ENCODE measurements at regions not wholly inside any gene's neighbourhood (a gene's known extent, or its start where the extent isn't known, plus 50 kb on each side); places are given as distances from the start of the nearest gene placed in this dataset.

GRCh38 chr4:159540501-159540900 is 437.6 kb downstream of the RAPGEF2 start:
- Histone ChIP-seq H3K4me3 (no peak overlapping the region), H3K9me3 (no peaks in the 10 kb centered on the region), H3K27ac (no peak overlapping the region), H3K4me1 (no peaks in the 10 kb centered on the region), H3K4me2 (no peak overlapping the region)
- FAIRE-seq = no peak
- TF ChIP-seq RARB (CRISPR knock-in tag; IDR thresholded peaks at IDR 0.05) = no peak
- TF ChIP-seq PBX3 (IDR thresholded peaks at IDR 0.05) = no peak
- no peak for TF ChIP-seq ATOH8 (CRISPR knock-in tag; IDR thresholded peaks at IDR 0.05; ENCODE audit: low read depth)
- no peak for TF ChIP-seq KDM1A (IDR thresholded peaks at IDR 0.05; ENCODE audit: low read depth)
- TF ChIP-seq NR3C1 (IDR thresholded peaks at IDR 0.05) = no peak
- no peak for TF ChIP-seq GATA3 (IDR thresholded peaks at IDR 0.05; ENCODE audit: borderline replicate concordance)
- TF ChIP-seq HOXB5 (CRISPR knock-in tag; IDR thresholded peaks at IDR 0.05) = no peak
- TF ChIP-seq MAX (IDR thresholded peaks at IDR 0.05) = no peak
- TF ChIP-seq MAFK (IDR thresholded peaks at IDR 0.05; ENCODE audit: partially characterized antibody) = no peak
- no peak for TF ChIP-seq HOXA7 (CRISPR knock-in tag; IDR thresholded peaks at IDR 0.05)
- no peak for TF ChIP-seq RAD21 (conservative IDR thresholded peaks at IDR 0.05 in 1 of 2, IDR thresholded peaks at IDR 0.05 in 1 of 2)
- no peak for TF ChIP-seq REST (IDR thresholded peaks at IDR 0.05)
- TF ChIP-seq TFCP2L1 (CRISPR knock-in tag; IDR thresholded peaks at IDR 0.05) = no peak
- TF ChIP-seq RFX5 (IDR thresholded peaks at IDR 0.05) = no peak
- no peak for TF ChIP-seq ZFP36 (IDR thresholded peaks at IDR 0.05; ENCODE audit: borderline replicate concordance, partially characterized antibody)
- no peak for TF ChIP-seq SREBF2 (IDR thresholded peaks at IDR 0.05)
- no peak for TF ChIP-seq CTCF (IDR thresholded peaks at IDR 0.05)
- TF ChIP-seq POLR2AphosphoS2 (conservative IDR thresholded peaks at IDR 0.05; ENCODE audit: low read length) = no peak
- no peak for DNase-seq (ENCODE audit: low read depth in 1 of 2, low spot score in 1 of 2)
- 51% methylated on average over 4 of the region's 4 CpGs for WGBS (ENCODE audit: missing lambda C conversion rate)
- ATAC-seq = no peak
- POLR2A ChIA-PET = no interaction called here
- CTCF ChIA-PET = no interaction called here

GRCh38 chr4:159541143-159541542 is 438.3 kb downstream of the RAPGEF2 start:
- ChIA-PET CTCF (no interaction called here), POLR2A (no interaction called here)
- H3K4me1 ChIP-seq = no peaks in the 10 kb centered on the region
- no peak overlapping the region for H3K4me2 ChIP-seq
- DNase-seq (ENCODE audit: low read depth in 1 of 2, low spot score in 1 of 2) = no peak
- no peak for FAIRE-seq
- H3K9me3 ChIP-seq = no peaks in the 10 kb centered on the region
- H3K4me3 ChIP-seq = no peak overlapping the region
- no peak overlapping the region for H3K27ac ChIP-seq
- 26% methylated on average over 2 of the region's 2 CpGs for WGBS (ENCODE audit: missing lambda C conversion rate)
- no peak for ATAC-seq
- TF ChIP-seq SREBF2 (IDR thresholded peaks at IDR 0.05) = no peak
- TF ChIP-seq KDM1A (IDR thresholded peaks at IDR 0.05; ENCODE audit: low read depth) = no peak
- no peak for TF ChIP-seq HDAC2 (IDR thresholded peaks at IDR 0.05)
- TF ChIP-seq JUN (IDR thresholded peaks at IDR 0.05) = no peak
- no peak for TF ChIP-seq RCOR1 (IDR thresholded peaks at IDR 0.05; ENCODE audit: low read depth, low read length)
- no peak for TF ChIP-seq ATOH8 (CRISPR knock-in tag; IDR thresholded peaks at IDR 0.05; ENCODE audit: low read depth)
- no peak for TF ChIP-seq MYC (IDR thresholded peaks at IDR 0.05; ENCODE audit: borderline replicate concordance, low read length)
- TF ChIP-seq JUNB (IDR thresholded peaks at IDR 0.05) = no peak
- TF ChIP-seq EHF (CRISPR knock-in tag; IDR thresholded peaks at IDR 0.05) = no peak
- no peak for TF ChIP-seq TFCP2L1 (CRISPR knock-in tag; IDR thresholded peaks at IDR 0.05)
- no peak for TF ChIP-seq EHMT2 (IDR thresholded peaks at IDR 0.05; ENCODE audit: low read depth)
